HG02943 (cell line): ENCODE measurements at regions not wholly inside any gene's neighbourhood (a gene's known extent, or its start where the extent isn't known, plus 50 kb on each side); places are given as distances from the start of the nearest gene placed in this dataset.

Experiments
- ATAC-seq: cut with Tn5 transposase; IDR thresholded peaks from one replicate; pipeline ENCODE4 v1.9.1; 2021; ENCODE audit warnings: mild to moderate bottlenecking, low read depth, moderate library complexity; ENCODE audit not compliant: unreplicated experiment

GRCh38 chr3:105923140-105923539 is 54.3 kb upstream of the CBLB start:
- no peak for ATAC-seq

- ATAC-seq, result no peak
These were observed 58.9 kb upstream of the CBLB start for GRCh38 chr3:105927741-105928140.

- no peak for ATAC-seq
These were observed 61.9 kb upstream of the CBLB start for GRCh38 chr3:105930733-105931132.

GRCh38 chr3:105931500-105931899 is 62.7 kb upstream of the CBLB start:
- ATAC-seq, result no peak

GRCh38 chr3:105933871-105934270 is 65.1 kb upstream of the CBLB start:
- ATAC-seq, result no peak

GRCh38 chr3:105938101-105938500 is 69.3 kb upstream of the CBLB start:
- ATAC-seq, result no peak

GRCh38 chr3:105938806-105939205 is 70.0 kb upstream of the CBLB start:
- ATAC-seq, result no peak

- ATAC-seq, result no peak
These were observed 75.5 kb upstream of the CBLB start for GRCh38 chr3:105944276-105944675.

- ATAC-seq, result no peak
These were observed 75.9 kb upstream of the CBLB start for GRCh38 chr3:105944721-105945120.

GRCh38 chr3:105948101-105948500 is 79.3 kb upstream of the CBLB start:
- no peak for ATAC-seq

- ATAC-seq, result no peak
These were observed 82.2 kb upstream of the CBLB start for GRCh38 chr3:105950881-105951600.

GRCh38 chr3:105953831-105954230 is 85.0 kb upstream of the CBLB start:
- no peak for ATAC-seq

GRCh38 chr3:105956306-105956705 is 87.5 kb upstream of the CBLB start:
- no peak for ATAC-seq

GRCh38 chr3:105957722-105958121 is 88.9 kb upstream of the CBLB start:
- ATAC-seq, result no peak

- no peak for ATAC-seq
These were observed 89.6 kb upstream of the CBLB start for GRCh38 chr3:105958237-105959000.

GRCh38 chr3:105959851-105960250 is 91.0 kb upstream of the CBLB start:
- no peak for ATAC-seq

- ATAC-seq, result no peak
These were observed 91.6 kb upstream of the CBLB start for GRCh38 chr3:105960381-105960780.

GRCh38 chr3:105963161-105963560 is 94.3 kb upstream of the CBLB start:
- no peak for ATAC-seq

- no peak for ATAC-seq
These were observed 96.6 kb upstream of the CBLB start for GRCh38 chr3:105965384-105965783.

GRCh38 chr3:105967117-105967516 is 98.3 kb upstream of the CBLB start:
- no peak for ATAC-seq

GRCh38 chr3:105970283-105970682 is 101.5 kb upstream of the CBLB start:
- no peak for ATAC-seq

- ATAC-seq, result no peak
These were observed 103.3 kb upstream of the CBLB start for GRCh38 chr3:105972069-105972468.
